HepG2 (cell line): ENCODE measurements at regions not wholly inside any gene's neighbourhood (a gene's known extent, or its start where the extent isn't known, plus 50 kb on each side); places are given as distances from the start of the nearest gene placed in this dataset.

Source experiments
- ATAC-seq: fragments of 200-7000 bp; cut with Tn5 transposase; 3 replicates; pipeline ENCODE4 v1.9.1; 2020; ENCODE audit warnings: mild to moderate bottlenecking, moderate library complexity
- BruUV-seq: library from RNA; stranded (reverse); fragments of 400-500 nt; replicated peaks from 2 replicates; lab custom pipeline; 2021; lab: Mats Ljungman, UMichigan
- CTCF ChIA-PET: fragments of 300-600 bp; formaldehyde crosslinking; extraction: SDS; loops from one replicate; lab custom pipeline; 2021; ENCODE audit warnings: low total read pairs, inconsistent platforms, low intra/inter-chr PET ratio; lab: Yijun Ruan, JAX
- POLR2A ChIA-PET: fragments of 350-600 bp; sonication (Branson Sonifier 250); formaldehyde crosslinking; loops from one replicate; lab custom pipeline; 2020; ENCODE audit warnings: antibody characterized with exemption, inconsistent platforms; lab: Yijun Ruan, JAX
- DNase-seq: peaks from one replicate; pipeline ENCODE4 v3.0.0-alpha.2; 2015; ENCODE audit warnings: low spot score
- FAIRE-seq: peaks from 3 replicates; lab custom pipeline; 2011; peaks lifted over from hg19 to GRCh38; lab: Jason Lieb, UNC
- H2AFZ ChIP-seq: one replicate; pipeline ENCODE4 v1.6.1; 2011; ENCODE audit warnings: low read length, inconsistent platforms
- H3K27ac ChIP-seq: fragments of 300-600 bp; 3 replicates; pipeline ENCODE4 v1.8.0; 2011; ENCODE audit warnings: mixed run types, mild to moderate bottlenecking, mixed read lengths, low read length, inconsistent platforms; ENCODE audit not compliant: insufficient read depth; ENCODE audit errors: extremely low read length
- H3K27me3 ChIP-seq, 2 experiments: fragments of 200-600 bp in 1 of 2; 2 replicates in 1 of 2; 3 replicates in 1 of 2; pipeline versions ENCODE4 v1.6.0 to v1.8.0; 2011; ENCODE audit warnings: low read length in 2 of 2, mild to moderate bottlenecking in 2 of 2, moderate library complexity in 2 of 2, inconsistent platforms in 1 of 2; ENCODE audit not compliant: insufficient read depth in 2 of 2, control insufficient read depth in 1 of 2
- H3K36me3 ChIP-seq, 2 experiments: fragments of 200-600 bp in 1 of 2; replicated peaks in 1 of 2; 2 replicates in 1 of 2; 3 replicates in 1 of 2; pipeline versions ENCODE4 v1.5.1 to v1.8.0; 2011; ENCODE audit warnings: low read length in 2 of 2, inconsistent platforms in 1 of 2; ENCODE audit not compliant: insufficient read depth in 2 of 2, control insufficient read depth in 1 of 2
- H3K4me1 ChIP-seq: 2 replicates; pipeline ENCODE4 v1.5.1; 2012; ENCODE audit warnings: low read length, inconsistent platforms; ENCODE audit not compliant: insufficient read depth
- H3K4me2 ChIP-seq: 2 replicates; pipeline ENCODE4 v1.6.0; 2011; ENCODE audit warnings: low read depth, low read length, inconsistent platforms
- H3K4me3 ChIP-seq, 3 experiments: fragments of 200-600 bp in 1 of 3; sonication (generic), shearing (Covaris generic) in 1 of 3; replicated peaks in 1 of 3; 2 replicates each; pipeline ENCODE4 v1.5.1; 2011 to 2016; ENCODE audit warnings: low read length in 3 of 3, inconsistent platforms in 2 of 3, low read depth in 2 of 3, mild to moderate bottlenecking in 2 of 3, control low read depth in 1 of 3, mixed read lengths in 1 of 3; ENCODE audit not compliant: insufficient read depth in 1 of 3
- H3K79me2 ChIP-seq: one replicate; pipeline ENCODE4 v1.6.1; 2011; ENCODE audit warnings: low read length, inconsistent platforms; ENCODE audit not compliant: insufficient read depth
- H3K9ac ChIP-seq: 2 replicates; pipeline ENCODE4 v1.6.0; 2011; ENCODE audit warnings: mild to moderate bottlenecking, low read depth, low read length, inconsistent platforms; ENCODE audit not compliant: insufficient read depth
- H3K9me3 ChIP-seq: 2 replicates; pipeline ENCODE4 v1.5.1; 2012; ENCODE audit warnings: mild to moderate bottlenecking, low read length
- H4K20me1 ChIP-seq: 2 replicates; pipeline ENCODE4 v1.6.0; 2011; ENCODE audit warnings: inconsistent platforms, mild to moderate bottlenecking, low read length, moderate library complexity; ENCODE audit not compliant: insufficient read depth
- ARNTL ChIP-seq: sonication (generic); formaldehyde crosslinking; IDR thresholded peaks from 2 replicates; pipeline ENCODE4 v1.4.0; 2020; ENCODE audit warnings: mild to moderate bottlenecking, missing genetic modification reagents
- CC2D1A ChIP-seq: sonication (generic); formaldehyde crosslinking; IDR thresholded peaks from 2 replicates; pipeline ENCODE4 v1.8.1; 2023; ENCODE audit warnings: mild to moderate bottlenecking, missing genetic modification reagents
- NCOA1 ChIP-seq: sonication (generic); formaldehyde crosslinking; IDR thresholded peaks from 2 replicates; pipeline ENCODE4 v1.9.0; 2021; ENCODE audit warnings: missing genetic modification reagents
- TRIM22 ChIP-seq: fragments of 450-650 bp; IDR thresholded peaks from 2 replicates; pipeline ENCODE4 v1.6.1; 2017
- ZFP62 ChIP-seq: sonication (generic); formaldehyde crosslinking; IDR thresholded peaks from 2 replicates; pipeline ENCODE4 v1.4.0; 2020; ENCODE audit warnings: missing genetic modification reagents
- ZNF121 ChIP-seq: sonication (generic); formaldehyde crosslinking; IDR thresholded peaks from 2 replicates; pipeline ENCODE4 v1.5.0; 2020; ENCODE audit warnings: mild to moderate bottlenecking, missing genetic modification reagents
- ZNF337 ChIP-seq: sonication (generic); formaldehyde crosslinking; IDR thresholded peaks from 2 replicates; pipeline ENCODE4 v1.5.1; 2020; ENCODE audit warnings: missing genetic modification reagents, low read depth, mild to moderate bottlenecking, borderline replicate concordance
- ZNF646 ChIP-seq: sonication (generic); formaldehyde crosslinking; IDR thresholded peaks from 2 replicates; pipeline ENCODE4 v1.9.0; 2021; ENCODE audit warnings: mild to moderate bottlenecking, missing genetic modification reagents
- ZNF784 ChIP-seq: sonication (generic); formaldehyde crosslinking; IDR thresholded peaks from 2 replicates; pipeline ENCODE4 v1.5.1; 2020; ENCODE audit warnings: missing genetic modification reagents, mild to moderate bottlenecking, borderline replicate concordance
- WGBS: methylation state at CpG from one replicate; pipeline ENCODE4 v1.1.6; 2017; ENCODE audit warnings: low lambda C conversion rate; 5-methylcytosine and 5-hydroxymethylcytosine counted together
- in situ Hi-C: cut with HindIII; loops from 2 replicates; pipeline ENCODE4 v1.10.0; 2017; ENCODE audit warnings: low pct_unique_long_range_greater_than_20kb; ENCODE audit not compliant: extremely low pct_ligation_motif_present
- intact Hi-C: fragments of 100-400 bp; cut with micrococcal nuclease; formaldehyde crosslinking; loops from one replicate; pipeline ENCODE4 v1.10.0; 2022; ENCODE audit not compliant: unreplicated experiment
- TF ChIP-seq, protein P1 (sequence below): fragments of 450-650 bp; IDR thresholded peaks from 2 replicates; pipeline ENCODE4 v1.6.1; 2016

DNA sequence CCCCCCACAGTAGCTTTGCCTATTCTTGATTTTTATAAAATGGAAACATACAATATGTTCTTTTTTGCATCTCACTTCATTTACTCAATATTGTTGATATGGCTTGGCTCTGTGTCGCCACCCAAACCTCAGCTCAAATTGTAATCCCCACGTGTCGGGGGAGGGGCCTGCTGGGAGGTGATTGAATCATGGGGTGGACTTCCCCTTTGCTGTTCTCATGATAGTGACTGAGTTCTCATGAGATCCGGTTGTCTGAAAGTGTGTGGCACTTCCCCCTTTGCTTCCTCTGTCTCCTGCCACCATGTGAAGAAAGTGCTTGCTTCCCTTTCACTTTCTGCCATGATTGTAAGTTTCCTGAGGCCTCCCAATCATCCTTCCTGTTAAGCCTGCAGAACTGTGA is 431.3 kb downstream of the MN1 start:
- no peak overlapping the region for H3K9ac ChIP-seq
- DNase-seq = no peak
- FAIRE-seq = no peak
- no peak overlapping the region for H3K27ac ChIP-seq
- intact Hi-C loops (no loop called here), in situ Hi-C loops (no loop called here)
- POLR2A ChIA-PET = no interaction called here
- no peak overlapping the region for H3K4me2 ChIP-seq
- peaks cover 0 to 4% of the 10 kb centered on the region in 2 experiments; a peak in 1 of 5 replicates for H3K27me3 ChIP-seq
- H3K4me1 ChIP-seq = peaks cover 12% of the 10 kb centered on the region
- no peak overlapping the region for H3K4me3 ChIP-seq
- TF ChIP-seq ARNTL (CRISPR knock-in tag) (no peak), ZNF337 (CRISPR knock-in tag) (no peak), ZNF121 (no peak), TRIM22 (no peak), ZFP62 (no peak), ZNF646 (CRISPR knock-in tag) (no peak), CC2D1A (CRISPR knock-in tag) (no peak), ZNF784 (no peak), NCOA1 (CRISPR knock-in tag) (no peak)
- TF ChIP-seq, protein P1, sequence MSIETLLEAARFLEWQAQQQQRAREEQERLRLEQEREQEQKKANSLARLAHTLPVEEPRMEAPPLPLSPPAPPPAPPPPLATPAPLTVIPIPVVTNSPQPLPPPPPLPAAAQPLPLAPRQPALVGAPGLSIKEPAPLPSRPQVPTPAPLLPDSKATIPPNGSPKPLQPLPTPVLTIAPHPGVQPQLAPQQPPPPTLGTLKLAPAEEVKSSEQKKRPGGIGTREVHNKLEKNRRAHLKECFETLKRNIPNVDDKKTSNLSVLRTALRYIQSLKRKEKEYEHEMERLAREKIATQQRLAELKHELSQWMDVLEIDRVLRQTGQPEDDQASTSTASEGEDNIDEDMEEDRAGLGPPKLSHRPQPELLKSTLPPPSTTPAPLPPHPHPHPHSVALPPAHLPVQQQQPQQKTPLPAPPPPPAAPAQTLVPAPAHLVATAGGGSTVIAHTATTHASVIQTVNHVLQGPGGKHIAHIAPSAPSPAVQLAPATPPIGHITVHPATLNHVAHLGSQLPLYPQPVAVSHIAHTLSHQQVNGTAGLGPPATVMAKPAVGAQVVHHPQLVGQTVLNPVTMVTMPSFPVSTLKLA = no peak
- no peak overlapping the region for H2AFZ ChIP-seq
- no peak for ATAC-seq
- no peaks in the 10 kb centered on the region for H3K9me3 ChIP-seq
- H3K79me2 ChIP-seq = no peaks in the 10 kb centered on the region
- no TSS peak for BruUV-seq
- CTCF ChIA-PET = no interaction called here
- H4K20me1 ChIP-seq = no peaks in the 10 kb centered on the region
- no peaks in the 10 kb centered on the region for H3K36me3 ChIP-seq
- 23% methylated on average over 4 of the region's 4 CpGs for WGBS
